Neural cell (in vitro differentiated cells): ENCODE measurements at regions not wholly inside any gene's neighbourhood (a gene's known extent, or its start where the extent isn't known, plus 50 kb on each side); places are given as distances from the start of the nearest gene placed in this dataset.

Experiments used
- CTCF ChIP-seq: fragments of 450-650 bp; IDR thresholded peaks from 2 replicates; pipeline ENCODE4 v1.5.1; 2014; ENCODE audit warnings: antibody characterized with exemption, mild to moderate bottlenecking, moderate library complexity; ENCODE audit not compliant: poor library complexity, severe bottlenecking
- EP300 ChIP-seq: fragments of 450-650 bp; conservative IDR thresholded peaks from 2 replicates; pipeline ENCODE4 v1.6.1; 2014; ENCODE audit warnings: antibody characterized with exemption, mild to moderate bottlenecking, moderate library complexity; ENCODE audit not compliant: poor library complexity, severe bottlenecking
- EZH2 ChIP-seq: fragments of 200-600, 300-800 bp; shearing (Covaris generic), sonication (generic); IDR thresholded peaks from 2 replicates; pipeline ENCODE4 v1.6.1; 2014; ENCODE audit warnings: antibody characterized with exemption, low read length, borderline replicate concordance, mild to moderate bottlenecking; ENCODE audit not compliant: insufficient read depth, poor library complexity, severe bottlenecking
- MXI1 ChIP-seq: fragments of 450-650 bp; conservative IDR thresholded peaks from 2 replicates; pipeline ENCODE4 v1.6.1; 2014; ENCODE audit warnings: antibody characterized with exemption, mild to moderate bottlenecking; ENCODE audit not compliant: poor library complexity, severe bottlenecking
- POLR2AphosphoS5 ChIP-seq: IDR thresholded peaks from 2 replicates; pipeline ENCODE4 v1.6.1; 2012
- RAD21 ChIP-seq: fragments of 450-650 bp; conservative IDR thresholded peaks from 2 replicates; pipeline ENCODE4 v1.6.1; 2014; ENCODE audit warnings: antibody characterized with exemption, mild to moderate bottlenecking, moderate library complexity
- REST ChIP-seq: IDR thresholded peaks from 2 replicates; pipeline ENCODE4 v1.6.1; 2012; ENCODE audit warnings: borderline replicate concordance
- SMC3 ChIP-seq: fragments of 450-650 bp; conservative IDR thresholded peaks from 2 replicates; pipeline ENCODE4 v1.6.1; 2014; ENCODE audit warnings: antibody characterized with exemption, mild to moderate bottlenecking, moderate library complexity; ENCODE audit not compliant: poor library complexity
- TAF1 ChIP-seq: IDR thresholded peaks from 2 replicates; pipeline ENCODE4 v1.6.1; 2012; ENCODE audit warnings: low read depth

GRCh38 chr17:77356690-77357201, 216.0 kb downstream of the SEC14L1 start:
- no peak for TF ChIP-seq RAD21
- TF ChIP-seq POLR2AphosphoS5: no peak
- TF ChIP-seq CTCF: no peak
- TF ChIP-seq EZH2: no peak
- no peak for TF ChIP-seq SMC3
- TF ChIP-seq REST: no peak
- TF ChIP-seq TAF1: no peak
- TF ChIP-seq EP300: no peak
- no peak for TF ChIP-seq MXI1
